ENCODE measurements at regions not wholly inside any gene's neighbourhood (a gene's known extent, or its start where the extent isn't known, plus 50 kb on each side); places are given as distances from the start of the nearest gene placed in this dataset.

DNA sequence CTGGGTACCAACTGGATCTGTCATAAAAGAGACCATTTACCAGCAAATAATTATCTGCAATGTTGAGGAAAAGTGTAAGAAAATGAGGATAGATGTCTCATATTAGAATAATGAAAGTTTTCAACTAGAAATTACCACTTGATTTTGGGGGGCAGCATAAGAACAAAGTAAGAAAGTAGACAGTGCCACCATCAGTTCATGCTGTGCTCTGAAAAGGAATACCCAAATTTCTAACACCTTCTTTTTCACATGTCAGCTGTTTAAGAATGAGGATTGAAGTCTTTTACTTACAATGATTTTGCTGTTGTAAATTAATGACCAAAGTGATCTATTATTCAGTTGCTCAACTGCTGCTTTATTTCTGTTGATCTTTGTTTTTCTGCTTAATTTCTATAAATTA, 578.3 kb downstream of the ETV1 start:
- TF ChIP-seq POLR2A (IDR thresholded peaks at IDR 0.05) (no peak), CTCF (IDR thresholded peaks at IDR 0.05) (no peak), POLR2AphosphoS5 (IDR thresholded peaks at IDR 0.05) (no peak)

All from suprapubic skin (tissue), 4 donors.